GM18520 (cell line): ENCODE measurements at regions not wholly inside any gene's neighbourhood (a gene's known extent, or its start where the extent isn't known, plus 50 kb on each side); places are given as distances from the start of the nearest gene placed in this dataset.
"Not testable (repeated sequence)": the region's sequence is repeated elsewhere in the genome, so short reads cannot be mapped to it uniquely, and the experiment has no call there.

Experiments
- ATAC-seq: cut with Tn5 transposase; IDR thresholded peaks from one replicate; pipeline ENCODE4 v1.9.1; 2021; ENCODE audit not compliant: unreplicated experiment

GRCh38 chr14:41096131-41096530 is 510.5 kb upstream of the LRFN5 start:
- no peak for ATAC-seq

GRCh38 chr14:41087056-41087455 is 519.6 kb upstream of the LRFN5 start:
- ATAC-seq = no peak

GRCh38 chr14:41073544-41073943 is 533.1 kb upstream of the LRFN5 start:
- ATAC-seq = no peak

- no peak for ATAC-seq
Measured at GRCh38 chr14:41072776-41073175, 533.9 kb upstream of the LRFN5 start.

- ATAC-seq = no peak
Measured at GRCh38 chr14:41071351-41071750, 535.3 kb upstream of the LRFN5 start.

GRCh38 chr14:41062826-41063225 is 543.9 kb upstream of the LRFN5 start:
- ATAC-seq = no peak

GRCh38 chr14:41055589-41055988 is 551.1 kb upstream of the LRFN5 start:
- ATAC-seq = no peak

- ATAC-seq = no peak
Measured at GRCh38 chr14:41051801-41052200, 554.9 kb upstream of the LRFN5 start.

- ATAC-seq = no peak
Measured at GRCh38 chr14:41047763-41048162, 558.9 kb upstream of the LRFN5 start.

GRCh38 chr14:41037388-41037787 is 569.3 kb upstream of the LRFN5 start:
- no peak for ATAC-seq

GRCh38 chr14:41034969-41035368 is 571.7 kb upstream of the LRFN5 start:
- no peak for ATAC-seq

- no peak for ATAC-seq
Measured at GRCh38 chr14:41022932-41023331, 583.7 kb upstream of the LRFN5 start.

- no peak for ATAC-seq
Measured at GRCh38 chr14:41016213-41016612, 590.5 kb upstream of the LRFN5 start.

- no peak for ATAC-seq
Measured at GRCh38 chr14:41000350-41000749, 606.3 kb upstream of the LRFN5 start.

GRCh38 chr14:40989260-40989659 is 617.4 kb upstream of the LRFN5 start:
- ATAC-seq = no peak

- ATAC-seq = no peak
Measured at GRCh38 chr14:40987481-40987880, 619.2 kb upstream of the LRFN5 start.

- no peak for ATAC-seq
Measured at GRCh38 chr14:40986655-40987054, 620.0 kb upstream of the LRFN5 start.

GRCh38 chr14:40985584-40985983 is 621.1 kb upstream of the LRFN5 start:
- no peak for ATAC-seq

- ATAC-seq = no peak
Measured at GRCh38 chr14:40983604-40984003, 623.1 kb upstream of the LRFN5 start.

- no peak for ATAC-seq
Measured at GRCh38 chr14:40981247-40981646, 625.4 kb upstream of the LRFN5 start.

GRCh38 chr14:40960257-40960656 is 646.4 kb upstream of the LRFN5 start:
- ATAC-seq = not testable (repeated sequence)

- ATAC-seq = no peak
Measured at GRCh38 chr14:40955131-40955505, 651.6 kb upstream of the LRFN5 start.

GRCh38 chr14:40954448-40955130 is 652.1 kb upstream of the LRFN5 start:
- not testable (repeated sequence) for ATAC-seq
